SK-N-MC (cell line): ENCODE measurements at regions not wholly inside any gene's neighbourhood (a gene's known extent, or its start where the extent isn't known, plus 50 kb on each side); places are given as distances from the start of the nearest gene placed in this dataset.

Experiments
- EZH2 ChIP-seq: fragments of 200-600 bp; sonication (generic); IDR thresholded peaks from one replicate; pipeline ENCODE4 v1.6.1; 2017; ENCODE audit warnings: antibody characterized with exemption
- POLR2AphosphoS5 ChIP-seq: IDR thresholded peaks from 2 replicates; pipeline ENCODE4 v1.6.1; 2012; ENCODE audit warnings: mild to moderate bottlenecking, low read depth, low read length, borderline replicate concordance

- no peak for TF ChIP-seq EZH2
- TF ChIP-seq POLR2AphosphoS5: no peak
Observed at GRCh38 chr9:25322142-25322541, 356.1 kb downstream of the TUSC1 start.
